Astrocyte (in vitro differentiated cells and primary cell): ENCODE measurements at regions not wholly inside any gene's neighbourhood (a gene's known extent, or its start where the extent isn't known, plus 50 kb on each side); places are given as distances from the start of the nearest gene placed in this dataset.
A peak's percentile ranks its signal among the peaks of the same experiment; 100 is the strongest.

ENCODE experiments used
- DNase-seq: peaks from one replicate; pipeline ENCODE4 v3.0.0-alpha.2; 2010; ENCODE audit warnings: low read depth
- FAIRE-seq: peaks from 2 replicates; lab custom pipeline; 2011; peaks lifted over from hg19 to GRCh38; lab: Jason Lieb, UNC
- H2AFZ ChIP-seq: 2 replicates; pipeline ENCODE4 v1.6.0; 2012; ENCODE audit warnings: low read depth, low read length, inconsistent platforms
- H3K27ac ChIP-seq: 2 replicates; pipeline ENCODE4 v1.5.1; 2011; ENCODE audit warnings: low read depth, low read length, inconsistent platforms
- H3K27me3 ChIP-seq: 2 replicates; pipeline ENCODE4 v1.6.0; 2011; ENCODE audit warnings: low read length, inconsistent platforms; ENCODE audit not compliant: insufficient read depth
- H3K36me3 ChIP-seq: 2 replicates; pipeline ENCODE4 v1.5.1; 2011; ENCODE audit warnings: low read length, inconsistent platforms; ENCODE audit not compliant: insufficient read depth
- H3K4me1 ChIP-seq: 2 replicates; pipeline ENCODE4 v1.5.1; 2011; ENCODE audit warnings: low read length, inconsistent platforms; ENCODE audit not compliant: insufficient read depth
- H3K4me2 ChIP-seq: 2 replicates; pipeline ENCODE4 v1.6.0; 2012; ENCODE audit warnings: low read length, inconsistent platforms
- H3K4me3 ChIP-seq: 2 replicates; pipeline ENCODE4 v1.5.1; 2011; ENCODE audit warnings: low read depth, mild to moderate bottlenecking, low read length, inconsistent platforms; ENCODE audit not compliant: insufficient read depth
- H3K79me2 ChIP-seq: 2 replicates; pipeline ENCODE4 v1.6.0; 2012; ENCODE audit warnings: mild to moderate bottlenecking, low read length, inconsistent platforms; ENCODE audit not compliant: insufficient read depth
- H3K9ac ChIP-seq: 2 replicates; pipeline ENCODE4 v1.6.0; 2012; ENCODE audit warnings: mild to moderate bottlenecking, low read length, inconsistent platforms
- H3K9me3 ChIP-seq: 2 replicates; pipeline ENCODE4 v1.5.1; 2012; ENCODE audit warnings: low read depth, mild to moderate bottlenecking, low read length, inconsistent platforms; ENCODE audit not compliant: insufficient read depth
- H4K20me1 ChIP-seq: 2 replicates; pipeline ENCODE4 v1.6.0; 2012; ENCODE audit warnings: low read length, inconsistent platforms; ENCODE audit not compliant: insufficient read depth
- H3K27ac Mint-ChIP-seq: one replicate; pipeline ENCODE4 v1.8.0; 2021; ENCODE audit warnings: mild to moderate bottlenecking, mixed read lengths; ENCODE audit not compliant: unreplicated experiment
- H3K27me3 Mint-ChIP-seq: one replicate; pipeline ENCODE4 v1.8.0; 2021; ENCODE audit warnings: low read depth, mixed read lengths; ENCODE audit not compliant: unreplicated experiment
- H3K36me3 Mint-ChIP-seq: one replicate; pipeline ENCODE4 v1.8.0; 2021; ENCODE audit warnings: low read depth, mixed read lengths; ENCODE audit not compliant: unreplicated experiment
- H3K4me1 Mint-ChIP-seq: one replicate; pipeline ENCODE4 v1.8.0; 2021; ENCODE audit warnings: low read depth, mixed read lengths; ENCODE audit not compliant: unreplicated experiment
- H3K4me3 Mint-ChIP-seq: one replicate; pipeline ENCODE4 v1.8.0; 2021; ENCODE audit warnings: mild to moderate bottlenecking, moderate library complexity, mixed read lengths; ENCODE audit not compliant: unreplicated experiment
- H3K9me3 Mint-ChIP-seq: one replicate; pipeline ENCODE4 v1.8.0; 2021; ENCODE audit warnings: mild to moderate bottlenecking, mixed read lengths; ENCODE audit not compliant: unreplicated experiment
- CTCF ChIP-seq: IDR thresholded peaks from 2 replicates; pipeline ENCODE4 v1.5.1; 2011; ENCODE audit warnings: low read depth, mild to moderate bottlenecking, inconsistent platforms, low read length, moderate library complexity; ENCODE audit not compliant: insufficient read depth
- EZH2 ChIP-seq: IDR thresholded peaks from 2 replicates; pipeline ENCODE4 v1.6.1; 2012; ENCODE audit warnings: mild to moderate bottlenecking, low read length, inconsistent platforms; ENCODE audit not compliant: insufficient read depth

GRCh38 chr20:51880188-51880587 lies 77.9 kb upstream of the SALL4 start:
- Mint-ChIP-seq H3K36me3 (no peaks in the 10 kb centered on the region), H3K27me3 (no peaks in the 10 kb centered on the region), H3K4me3 (no peak overlapping the region), H3K4me1 (peaks cover 6% of the 10 kb centered on the region), H3K9me3 (no peaks in the 10 kb centered on the region), H3K27ac (no peak overlapping the region)
- Histone ChIP-seq H3K9ac (no peak overlapping the region), H3K4me1 (no peaks in the 10 kb centered on the region), H4K20me1 (no peaks in the 10 kb centered on the region), H3K36me3 (no peaks in the 10 kb centered on the region), H2AFZ (no peak overlapping the region), H3K27ac (no peak overlapping the region), H3K9me3 (no peaks in the 10 kb centered on the region), H3K27me3 (no peaks in the 10 kb centered on the region), H3K4me3 (no peak overlapping the region), H3K79me2 (no peaks in the 10 kb centered on the region), H3K4me2 (no peak overlapping the region)
- TF ChIP-seq CTCF (no peak), EZH2 (no peak)
- FAIRE-seq, result no peak
- no peak for DNase-seq

GRCh38 chr20:51876313-51876940 lies 74.1 kb upstream of the SALL4 start:
- Histone ChIP-seq H3K9ac (no peak overlapping the region), H3K36me3 (no peaks in the 10 kb centered on the region), H3K27me3 (no peaks in the 10 kb centered on the region), H3K4me2 (no peak overlapping the region), H4K20me1 (no peaks in the 10 kb centered on the region), H3K4me3 (no peak overlapping the region), H3K27ac (no peak overlapping the region), H2AFZ (no peak overlapping the region), H3K9me3 (no peaks in the 10 kb centered on the region), H3K4me1 (no peaks in the 10 kb centered on the region), H3K79me2 (no peaks in the 10 kb centered on the region)
- H3K27ac Mint-ChIP-seq, result no peak overlapping the region
- H3K36me3 Mint-ChIP-seq, result no peaks in the 10 kb centered on the region
- no peak overlapping the region for H3K4me3 Mint-ChIP-seq
- H3K4me1 Mint-ChIP-seq, result no peaks in the 10 kb centered on the region
- DNase-seq, result peak; percentile 11
- H3K9me3 Mint-ChIP-seq, result no peaks in the 10 kb centered on the region
- H3K27me3 Mint-ChIP-seq, result no peaks in the 10 kb centered on the region
- TF ChIP-seq EZH2 (no peak), CTCF (no peak)
- FAIRE-seq, result no peak

- no peak overlapping the region for H3K4me3 Mint-ChIP-seq
- no peaks in the 10 kb centered on the region for H3K27me3 ChIP-seq
- H3K36me3 ChIP-seq, result no peaks in the 10 kb centered on the region
- DNase-seq, result no peak
- H4K20me1 ChIP-seq, result no peaks in the 10 kb centered on the region
- no peaks in the 10 kb centered on the region for H3K4me1 Mint-ChIP-seq
- no peak overlapping the region for H3K27ac ChIP-seq
- TF ChIP-seq CTCF (no peak), EZH2 (no peak)
- no peaks in the 10 kb centered on the region for H3K4me1 ChIP-seq
- H3K27ac Mint-ChIP-seq, result no peak overlapping the region
- H3K4me3 ChIP-seq, result no peak overlapping the region
- no peaks in the 10 kb centered on the region for H3K79me2 ChIP-seq
- H2AFZ ChIP-seq, result no peak overlapping the region
- no peaks in the 10 kb centered on the region for H3K36me3 Mint-ChIP-seq
- H3K27me3 Mint-ChIP-seq, result no peaks in the 10 kb centered on the region
- no peak overlapping the region for H3K4me2 ChIP-seq
- H3K9me3 ChIP-seq, result no peaks in the 10 kb centered on the region
- H3K9ac ChIP-seq, result no peak overlapping the region
- FAIRE-seq, result no peak
- no peaks in the 10 kb centered on the region for H3K9me3 Mint-ChIP-seq
Measured at GRCh38 chr20:51873652-51874051, 71.3 kb upstream of the SALL4 start.
